Hindlimb muscle (tissue), 1 donor: ENCODE measurements at regions not wholly inside any gene's neighbourhood (a gene's known extent, or its start where the extent isn't known, plus 50 kb on each side); places are given as distances from the start of the nearest gene placed in this dataset.
"Not testable (repeated sequence)": the region's sequence is repeated elsewhere in the genome, so short reads cannot be mapped to it uniquely, and the experiment has no call there.

Experiments
- DNase-seq: peaks from one replicate; pipeline ENCODE4 v3.0.0-alpha.2; 2013

DNA sequence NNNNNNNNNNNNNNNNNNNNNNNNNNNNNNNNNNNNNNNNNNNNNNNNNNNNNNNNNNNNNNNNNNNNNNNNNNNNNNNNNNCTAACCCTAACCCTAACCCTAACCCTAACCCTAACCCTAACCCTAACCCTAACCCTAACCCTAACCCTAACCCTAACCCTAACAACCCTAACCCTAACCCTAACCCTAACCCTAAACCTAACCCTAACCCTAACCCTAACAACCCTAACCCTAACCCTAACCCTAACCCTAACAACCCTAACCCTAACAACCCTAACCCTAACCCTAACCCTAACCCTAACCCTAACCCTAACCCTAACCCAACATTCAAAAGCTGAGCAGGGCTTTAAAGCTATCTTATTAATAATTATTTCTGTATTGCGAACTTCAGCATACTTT lies 182.5 kb upstream of the FAM20C start:
- not testable (repeated sequence) for DNase-seq

DNA sequence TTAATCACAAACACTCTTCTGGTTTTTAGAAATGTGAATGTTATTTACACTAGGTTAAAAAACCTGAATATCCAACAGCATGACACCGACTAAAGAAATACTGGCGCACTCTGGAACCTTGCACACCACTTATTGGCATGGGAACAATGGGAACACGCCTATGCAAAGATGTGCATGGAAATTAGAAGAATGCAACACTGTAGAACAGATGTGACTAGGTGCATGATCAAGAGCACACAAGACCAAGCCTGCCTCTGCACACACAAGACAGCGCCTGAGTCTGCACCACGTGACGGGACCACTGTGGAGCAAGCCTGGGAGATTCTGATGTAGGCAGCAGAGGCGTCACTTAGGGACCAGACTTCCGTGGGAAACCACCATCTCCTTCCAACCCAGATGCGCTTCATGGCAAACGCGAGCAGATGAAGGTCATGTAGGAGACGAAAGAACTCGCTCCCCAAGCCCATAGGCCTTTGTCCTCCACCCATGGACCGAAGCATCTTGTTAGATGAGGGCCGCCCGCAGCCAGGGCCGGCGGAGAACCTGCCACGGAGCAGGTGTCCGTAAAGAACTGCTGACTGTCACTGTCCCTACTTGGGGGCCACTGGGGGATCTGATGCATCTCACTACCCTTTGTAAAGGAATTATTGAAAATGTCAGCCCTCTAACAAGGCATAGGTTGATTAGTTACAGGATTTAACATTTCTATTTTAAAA lies 159.6 kb upstream of the FAM20C start:
- DNase-seq: not testable (repeated sequence)

DNA sequence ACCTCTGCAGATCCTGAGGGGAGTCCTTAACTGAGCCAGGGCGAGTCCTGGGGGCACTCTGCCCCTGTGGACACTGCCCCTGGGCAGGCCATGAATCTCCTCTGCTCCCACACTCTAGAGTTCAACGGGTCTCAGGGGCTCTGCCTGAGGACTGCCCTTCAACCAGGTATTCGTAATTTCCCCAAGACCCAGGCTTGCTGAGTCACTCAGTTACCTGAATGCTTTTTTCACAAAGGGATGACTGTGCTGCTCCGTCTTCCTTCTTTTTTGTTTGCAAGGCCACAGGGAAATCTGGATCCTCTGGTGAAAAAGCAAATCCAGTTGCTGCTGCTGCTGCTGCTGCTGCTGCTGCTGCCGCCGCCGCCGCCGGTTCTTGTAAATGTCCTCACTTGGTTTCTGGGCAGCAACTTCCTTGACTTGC lies 157.2 kb upstream of the FAM20C start:
- DNase-seq: not testable (repeated sequence)

DNA sequence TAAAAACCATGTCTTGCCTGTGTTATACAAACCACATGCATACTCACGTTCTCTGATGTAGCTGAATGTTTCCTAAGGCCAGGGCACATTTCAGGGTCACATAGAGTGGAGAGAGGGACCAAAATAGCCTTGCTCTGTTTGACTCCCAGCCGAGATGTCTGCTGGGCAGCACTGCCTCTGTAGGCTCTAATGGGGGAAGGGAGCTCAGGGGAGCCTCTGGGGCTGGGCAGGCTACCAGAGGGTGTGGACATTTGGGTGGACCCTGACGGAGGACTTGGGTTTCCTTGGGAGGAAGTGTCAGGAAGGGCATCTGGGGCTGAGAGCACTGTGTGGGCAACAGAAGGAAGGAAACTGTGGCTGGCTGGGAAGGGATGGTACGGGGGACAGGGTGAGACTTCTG lies 155.8 kb upstream of the FAM20C start:
- not testable (repeated sequence) for DNase-seq

DNA sequence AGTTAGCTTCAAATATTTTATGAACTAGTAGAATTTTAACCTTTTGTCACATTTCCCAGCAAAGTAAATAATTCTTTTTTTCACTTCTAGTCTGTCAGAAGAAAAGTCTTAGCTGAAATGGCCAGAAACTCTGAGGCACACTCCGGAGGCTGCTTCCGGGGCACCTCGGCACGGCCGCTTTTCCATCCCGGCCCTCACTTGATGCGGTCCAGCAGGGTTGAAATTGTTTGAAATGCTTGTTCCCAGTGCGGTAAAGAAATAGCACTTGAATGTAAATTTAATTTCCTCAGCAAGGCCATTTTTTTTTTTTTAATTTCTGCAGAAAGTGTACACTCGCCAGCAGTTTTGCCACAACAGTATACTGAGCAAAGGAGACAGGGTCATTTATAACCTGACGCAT lies 154.7 kb upstream of the FAM20C start:
- DNase-seq: not testable (repeated sequence)

GRCh38 chr7:38444-38843 lies 153.9 kb upstream of the FAM20C start:
- not testable (repeated sequence) for DNase-seq

DNA sequence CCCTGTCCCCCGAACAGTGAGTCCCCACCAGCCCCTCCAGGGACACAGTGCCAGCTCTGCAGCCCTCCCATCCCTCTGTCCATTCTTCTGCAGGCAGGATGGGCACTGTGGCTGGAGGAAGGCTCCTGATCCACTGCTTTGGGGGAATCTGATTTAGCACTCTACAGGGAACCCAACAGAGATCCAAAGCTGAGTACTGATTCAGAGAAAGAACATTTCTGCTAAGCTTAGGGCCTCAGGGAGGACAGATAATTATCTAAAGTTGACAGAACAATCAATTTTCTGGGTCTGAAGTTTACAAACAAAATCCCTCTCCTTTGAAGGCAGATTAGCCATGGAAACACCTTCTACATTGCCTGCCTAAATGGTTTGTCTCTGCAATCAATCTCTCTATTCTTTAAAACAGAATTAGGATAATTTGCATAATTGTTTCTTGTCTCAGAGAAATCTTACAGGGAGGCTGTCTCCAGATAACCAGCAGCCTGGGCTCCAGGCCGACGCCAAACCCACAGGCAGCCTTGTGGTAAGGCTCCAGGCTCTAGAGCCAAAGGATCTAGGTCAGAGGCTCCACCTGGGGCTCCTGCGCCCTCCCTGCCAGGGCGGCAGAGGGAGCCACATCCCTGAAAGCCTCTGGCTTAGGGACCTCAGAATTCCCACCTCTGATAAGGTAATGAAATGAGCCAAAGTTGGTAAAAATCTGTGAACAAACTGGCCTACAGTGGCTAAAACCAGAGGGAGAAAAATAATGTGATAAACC lies 152.2 kb upstream of the FAM20C start:
- not testable (repeated sequence) for DNase-seq

GRCh38 chr7:40799-41750 lies 151.3 kb upstream of the FAM20C start:
- no peak for DNase-seq

- DNase-seq: no peak
These were observed 150.3 kb upstream of the FAM20C start for GRCh38 chr7:41917-42565.

- DNase-seq: no peak
These were observed 148.4 kb upstream of the FAM20C start for GRCh38 chr7:43791-44540.

GRCh38 chr7:44541-44896 lies 147.9 kb upstream of the FAM20C start:
- DNase-seq: no peak

GRCh38 chr7:45106-46090 lies 147.0 kb upstream of the FAM20C start:
- DNase-seq: no peak

GRCh38 chr7:46123-46829 lies 146.1 kb upstream of the FAM20C start:
- DNase-seq: no peak

- DNase-seq: no peak
These were observed 145.6 kb upstream of the FAM20C start for GRCh38 chr7:46830-47140.

DNA sequence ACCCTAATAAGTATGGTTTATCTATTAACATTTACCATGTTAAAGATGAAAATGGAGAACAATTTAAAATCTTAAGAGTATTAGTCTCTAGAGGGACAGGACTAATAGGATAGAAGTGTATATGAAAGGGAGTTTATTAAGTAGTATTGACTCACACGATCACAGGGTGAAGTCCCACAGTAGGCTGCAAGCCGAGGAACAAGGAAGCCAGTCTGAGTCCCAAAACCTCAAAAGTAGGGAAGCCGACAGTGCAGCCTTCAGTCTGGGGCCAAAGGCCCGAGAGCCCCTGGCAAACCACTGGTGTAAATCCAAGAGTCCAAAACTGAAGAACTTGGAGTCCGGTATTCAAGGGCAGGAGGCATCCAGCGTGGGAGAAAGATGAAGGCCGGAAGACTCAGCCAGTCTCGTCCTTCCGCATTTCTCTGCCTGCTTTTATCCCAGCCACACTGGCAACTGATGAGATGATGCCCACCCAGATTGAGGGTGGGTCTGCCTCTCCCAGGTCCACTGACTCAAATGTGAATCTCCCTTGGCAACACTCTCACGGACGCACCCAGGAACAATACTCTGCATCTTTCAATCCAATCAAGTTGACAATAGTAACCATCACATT lies 140.8 kb upstream of the FAM20C start:
- no peak for DNase-seq

DNA sequence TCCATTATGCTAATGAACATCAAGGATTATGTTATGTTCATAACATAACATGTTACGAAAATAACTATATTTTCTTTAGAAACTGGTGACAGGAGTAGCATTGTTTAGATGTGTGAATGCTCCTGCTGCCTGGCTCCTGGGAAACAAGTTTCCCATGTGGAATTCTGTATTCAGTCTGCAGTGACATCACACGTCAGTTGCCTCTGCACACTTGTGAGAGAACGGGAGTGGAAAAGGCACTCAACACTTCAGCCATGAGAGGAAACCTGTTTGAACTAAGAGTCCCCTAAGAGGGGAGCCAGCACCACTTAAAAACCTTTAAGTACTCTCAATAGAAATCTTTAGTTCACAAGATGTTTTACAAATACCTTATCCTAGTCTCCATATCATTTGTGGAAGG lies 140.3 kb upstream of the FAM20C start:
- no peak for DNase-seq

DNA sequence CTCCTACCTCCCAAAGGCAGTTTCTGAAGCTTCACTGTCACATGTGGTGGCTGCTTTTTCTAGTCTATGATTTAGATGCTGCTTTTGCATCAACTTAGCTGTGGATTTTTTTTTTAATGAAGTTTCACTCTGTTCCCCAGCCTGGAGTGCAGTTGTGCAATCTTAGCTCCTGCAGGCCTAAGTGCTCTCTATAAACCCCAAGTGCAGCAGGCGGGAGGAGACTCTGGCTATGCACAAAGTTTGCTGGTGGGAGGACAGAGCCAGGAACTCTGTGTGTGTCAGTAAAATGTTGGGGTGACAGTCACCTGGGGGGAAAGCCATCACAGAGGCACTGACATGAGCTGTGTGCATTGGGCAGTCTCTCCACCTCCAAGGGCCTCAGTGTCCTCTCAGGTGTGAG lies 138.8 kb upstream of the FAM20C start:
- DNase-seq: no peak

DNA sequence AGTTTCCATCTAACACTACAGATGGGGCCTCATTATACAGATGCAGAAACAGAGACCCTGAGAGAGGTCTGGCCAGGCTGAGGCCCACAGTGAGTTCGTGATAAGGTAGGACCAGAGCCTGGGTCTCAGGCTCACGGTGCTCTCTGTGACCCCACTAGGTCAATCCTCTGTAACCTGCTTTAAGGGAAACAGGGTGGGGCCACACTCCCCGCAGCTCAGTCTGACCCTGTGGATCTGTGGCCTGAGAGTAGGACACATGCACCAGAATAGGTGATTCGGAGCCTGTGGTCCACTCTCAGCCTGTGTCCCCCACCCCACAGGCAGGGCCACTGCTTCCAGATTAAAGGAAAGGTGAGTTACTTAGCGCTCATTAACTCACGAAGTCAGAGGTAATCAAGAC lies 137.8 kb upstream of the FAM20C start:
- DNase-seq: no peak

- DNase-seq: no peak
These were observed 136.6 kb upstream of the FAM20C start for GRCh38 chr7:55690-56248.
